Neuronal stem cell (in vitro differentiated cells): ENCODE measurements at regions not wholly inside any gene's neighbourhood (a gene's known extent, or its start where the extent isn't known, plus 50 kb on each side); places are given as distances from the start of the nearest gene placed in this dataset.

Experiments used
- DNase-seq: peaks from one replicate; pipeline ENCODE4 v3.0.0-alpha.2; 2013; ENCODE audit warnings: low spot score
- H2AFZ ChIP-seq: one replicate; pipeline ENCODE4 v1.6.1; 2013; ENCODE audit warnings: mild to moderate bottlenecking, low read length, inconsistent platforms
- H2AK5ac ChIP-seq: 2 replicates; pipeline ENCODE4 v1.6.1; 2013; ENCODE audit warnings: low read depth, mild to moderate bottlenecking, inconsistent platforms, low read length, moderate library complexity, mixed read lengths
- H2BK120ac ChIP-seq: 2 replicates; pipeline ENCODE4 v1.6.1; 2013; ENCODE audit warnings: low read depth, mild to moderate bottlenecking, inconsistent platforms, low read length, moderate library complexity, mixed read lengths
- H2BK12ac ChIP-seq: one replicate; pipeline ENCODE4 v1.6.1; 2013; ENCODE audit warnings: low read length, inconsistent platforms
- H2BK15ac ChIP-seq: 2 replicates; pipeline ENCODE4 v1.6.1; 2013; ENCODE audit warnings: mild to moderate bottlenecking, low read length, inconsistent platforms, mixed read lengths
- H2BK5ac ChIP-seq: one replicate; pipeline ENCODE4 v1.6.1; 2013; ENCODE audit warnings: inconsistent platforms, mild to moderate bottlenecking, low read length, moderate library complexity
- H3K14ac ChIP-seq: one replicate; pipeline ENCODE4 v1.6.1; 2013; ENCODE audit warnings: low read length, inconsistent platforms
- H3K18ac ChIP-seq: 2 replicates; pipeline ENCODE4 v1.6.1; 2013; ENCODE audit warnings: low read length, inconsistent platforms
- H3K23ac ChIP-seq: 2 replicates; pipeline ENCODE4 v1.6.1; 2013; ENCODE audit warnings: low read depth, mild to moderate bottlenecking, mixed read lengths, low read length, inconsistent platforms; ENCODE audit not compliant: poor library complexity
- H3K27ac ChIP-seq: replicated peaks from 3 replicates; pipeline ENCODE4 v1.5.1; 2013; ENCODE audit warnings: low read length, inconsistent platforms
- H3K27me3 ChIP-seq, 3 experiments: 2 replicates each; pipeline ENCODE4 v1.6.1; 2013; ENCODE audit warnings: low read length in 3 of 3, mild to moderate bottlenecking in 2 of 3, inconsistent platforms in 1 of 3, low read depth in 1 of 3, mixed read lengths in 1 of 3, moderate library complexity in 1 of 3; ENCODE audit not compliant: control insufficient read depth in 3 of 3, insufficient read depth in 3 of 3
- H3K36me3 ChIP-seq, 2 donors: replicated peaks in 1 of 2; 2 replicates each; pipeline ENCODE4 v1.6.1; 2013; ENCODE audit warnings: low read length in 2 of 2; ENCODE audit not compliant: control insufficient read depth in 2 of 2, insufficient read depth in 2 of 2
- H3K4ac ChIP-seq: 2 replicates; pipeline ENCODE4 v1.6.1; 2013; ENCODE audit warnings: inconsistent platforms, mild to moderate bottlenecking, low read length, moderate library complexity
- H3K4me1 ChIP-seq, 2 donors: 1 replicate in 1 of 2; 2 replicates in 1 of 2; pipeline ENCODE4 v1.6.1; 2013; ENCODE audit warnings: low read length in 2 of 2, low read depth in 1 of 2; ENCODE audit not compliant: control insufficient read depth in 2 of 2, insufficient read depth in 1 of 2
- H3K4me2 ChIP-seq: one replicate; pipeline ENCODE4 v1.6.1; 2013; ENCODE audit warnings: mild to moderate bottlenecking, low read length, inconsistent platforms; ENCODE audit not compliant: insufficient read depth, poor library complexity, severe bottlenecking
- H3K4me3 ChIP-seq, 2 donors: 2 replicates each; pipeline ENCODE4 v1.5.1; 2013; ENCODE audit warnings: low read length in 2 of 2, mild to moderate bottlenecking in 2 of 2, inconsistent platforms in 1 of 2, moderate library complexity in 1 of 2
- H3K79me1 ChIP-seq: one replicate; pipeline ENCODE4 v1.6.1; 2013; ENCODE audit warnings: low read depth, mild to moderate bottlenecking, inconsistent platforms, low read length, moderate library complexity
- H3K9ac ChIP-seq: one replicate; pipeline ENCODE4 v1.6.1; 2013; ENCODE audit warnings: mild to moderate bottlenecking, low read depth, low read length, inconsistent platforms; ENCODE audit not compliant: poor library complexity
- H3K9me3 ChIP-seq, 2 donors: replicated peaks in 1 of 2; 2 replicates each; pipeline versions ENCODE3 to v1.6.1; 2013; ENCODE audit warnings: low read length in 2 of 2, mild to moderate bottlenecking in 2 of 2, inconsistent platforms in 1 of 2, low read depth in 1 of 2, mixed read lengths in 1 of 2, moderate library complexity in 1 of 2; ENCODE audit not compliant: control insufficient read depth in 2 of 2, insufficient read depth in 1 of 2
- H4K8ac ChIP-seq: one replicate; pipeline ENCODE4 v1.6.1; 2013; ENCODE audit warnings: low read depth, mild to moderate bottlenecking, inconsistent platforms, low read length, moderate library complexity
- H4K91ac ChIP-seq: one replicate; pipeline ENCODE4 v1.6.1; 2013; ENCODE audit warnings: low read length, low read depth, mild to moderate bottlenecking, inconsistent platforms; ENCODE audit not compliant: poor library complexity
- WGBS, 2 donors: extraction: QIAGEN DNeasy Blood & Tissue Kit; methylation state at CpG; one replicate each; pipeline ENCODE4 v1.1.7; 2013; ENCODE audit warnings: missing lambda C conversion rate in 2 of 2, mixed read lengths in 1 of 2; ENCODE audit not compliant: insufficient read length in 2 of 2, insufficient replicate concordance in 1 of 2; ENCODE audit errors: extremely low coverage in 2 of 2; 5-methylcytosine and 5-hydroxymethylcytosine counted together

GRCh38 chr12:115722181-115722580 is 555.3 kb downstream of the MED13L start:
- no peak overlapping the region for H3K27ac ChIP-seq
- DNase-seq, result no peak
- H2BK15ac ChIP-seq, result no peak overlapping the region
- no peak overlapping the region for H3K9ac ChIP-seq
- H3K4me3 ChIP-seq, result no peak overlapping the region
- WGBS, 2 donors, result no CpG with 5 or more reads among the region's 2 CpGs
- no peaks in the 10 kb centered on the region for H3K27me3 ChIP-seq
- H2BK12ac ChIP-seq, result no peak overlapping the region
- H2AFZ ChIP-seq, result no peak overlapping the region
- no peak overlapping the region for H2AK5ac ChIP-seq
- no peak overlapping the region for H3K14ac ChIP-seq
- no peak overlapping the region for H3K23ac ChIP-seq
- no peak overlapping the region for H3K18ac ChIP-seq
- H2BK120ac ChIP-seq, result no peak overlapping the region
- no peaks in the 10 kb centered on the region for H3K4me1 ChIP-seq
- no peaks in the 10 kb centered on the region for H3K36me3 ChIP-seq
- H3K9me3 ChIP-seq, result no peaks in the 10 kb centered on the region
- H4K8ac ChIP-seq, result no peak overlapping the region
- H4K91ac ChIP-seq, result no peak overlapping the region
- no peak overlapping the region for H3K4me2 ChIP-seq
- no peak overlapping the region for H3K4ac ChIP-seq
- no peak overlapping the region for H2BK5ac ChIP-seq
- no peaks in the 10 kb centered on the region for H3K79me1 ChIP-seq

GRCh38 chr12:115716551-115716950 is 560.9 kb downstream of the MED13L start:
- Histone ChIP-seq H3K23ac (no peak overlapping the region), H2BK5ac (no peak overlapping the region), H3K14ac (no peak overlapping the region), H3K79me1 (no peaks in the 10 kb centered on the region), H4K8ac (no peak overlapping the region), H3K9ac (no peak overlapping the region), H2BK15ac (no peak overlapping the region), H3K4ac (no peak overlapping the region), H2AK5ac (no peak overlapping the region), H3K9me3 (no peaks in the 10 kb centered on the region), H3K4me3 (no peak overlapping the region), H3K4me1 (no peaks in the 10 kb centered on the region), H3K4me2 (no peak overlapping the region), H3K36me3 (no peaks in the 10 kb centered on the region), H3K27ac (no peak overlapping the region), H2BK12ac (no peak overlapping the region), H3K27me3 (no peaks in the 10 kb centered on the region), H2AFZ (no peak overlapping the region), H2BK120ac (no peak overlapping the region), H4K91ac (no peak overlapping the region), H3K18ac (no peak overlapping the region)
- DNase-seq, result no peak
- WGBS, 2 donors, result no CpG with 5 or more reads among the region's 4 CpGs

GRCh38 chr12:115712676-115713075 is 564.8 kb downstream of the MED13L start:
- no peak overlapping the region for H3K4ac ChIP-seq
- no peak for DNase-seq
- H3K18ac ChIP-seq, result no peak overlapping the region
- H2BK5ac ChIP-seq, result no peak overlapping the region
- no CpG with 5 or more reads among the region's 3 CpGs for WGBS, 2 donors
- H3K9ac ChIP-seq, result no peak overlapping the region
- no peak overlapping the region for H3K23ac ChIP-seq
- no peak overlapping the region for H4K91ac ChIP-seq
- no peak overlapping the region for H3K27ac ChIP-seq
- H2BK120ac ChIP-seq, result no peak overlapping the region
- H2AFZ ChIP-seq, result no peak overlapping the region
- no peak overlapping the region for H3K4me3 ChIP-seq
- no peaks in the 10 kb centered on the region for H3K36me3 ChIP-seq
- no peaks in the 10 kb centered on the region for H3K9me3 ChIP-seq
- no peak overlapping the region for H2BK15ac ChIP-seq
- no peak overlapping the region for H2BK12ac ChIP-seq
- H3K4me1 ChIP-seq, result no peaks in the 10 kb centered on the region
- H3K14ac ChIP-seq, result no peak overlapping the region
- H3K79me1 ChIP-seq, result no peaks in the 10 kb centered on the region
- no peak overlapping the region for H4K8ac ChIP-seq
- no peaks in the 10 kb centered on the region for H3K27me3 ChIP-seq
- H2AK5ac ChIP-seq, result no peak overlapping the region
- H3K4me2 ChIP-seq, result no peak overlapping the region

- no peak overlapping the region for H2BK12ac ChIP-seq
- no peak overlapping the region for H2BK120ac ChIP-seq
- no peak overlapping the region for H3K9ac ChIP-seq
- no peak overlapping the region for H3K27ac ChIP-seq
- no peak overlapping the region for H2AK5ac ChIP-seq
- H4K8ac ChIP-seq, result no peak overlapping the region
- no peak overlapping the region for H3K4ac ChIP-seq
- no peak overlapping the region for H2BK15ac ChIP-seq
- no peaks in the 10 kb centered on the region for H3K27me3 ChIP-seq
- no peak overlapping the region for H3K4me2 ChIP-seq
- no CpG with 5 or more reads among the region's 3 CpGs for WGBS, 2 donors
- no peak for DNase-seq
- H3K18ac ChIP-seq, result no peak overlapping the region
- no peak overlapping the region for H4K91ac ChIP-seq
- H3K14ac ChIP-seq, result no peak overlapping the region
- H3K79me1 ChIP-seq, result no peaks in the 10 kb centered on the region
- H2BK5ac ChIP-seq, result no peak overlapping the region
- H2AFZ ChIP-seq, result no peak overlapping the region
- peaks cover 0 to 2% of the 10 kb centered on the region in 2 donors for H3K4me1 ChIP-seq
- no peaks in the 10 kb centered on the region for H3K36me3 ChIP-seq
- H3K9me3 ChIP-seq, result peaks cover 0 to 2% of the 10 kb centered on the region in 2 donors
- no peak overlapping the region for H3K23ac ChIP-seq
- peak overlapping the region in 1 of 2 donors; percentile 47 for H3K4me3 ChIP-seq
Observed at GRCh38 chr12:115710104-115710564, 567.4 kb downstream of the MED13L start.
